Endothelial cell of umbilical vein (primary cell): ENCODE measurements at regions not wholly inside any gene's neighbourhood (a gene's known extent, or its start where the extent isn't known, plus 50 kb on each side); places are given as distances from the start of the nearest gene placed in this dataset.

Experiments used
- CTCF ChIP-seq, 2 donors: IDR thresholded peaks; 1 replicate in 1 of 2; 2 replicates in 1 of 2; pipeline ENCODE4 v1.5.1; 2011; ENCODE audit warnings: low read length in 2 of 2, mild to moderate bottlenecking in 2 of 2, moderate library complexity in 2 of 2, control low read depth in 1 of 2, inconsistent platforms in 1 of 2, low read depth in 1 of 2; ENCODE audit not compliant: insufficient read depth in 1 of 2; ENCODE audit errors: extremely low read depth in 1 of 2
- EZH2 ChIP-seq: IDR thresholded peaks from 2 replicates; pipeline ENCODE4 v1.6.1; 2012; ENCODE audit warnings: borderline replicate concordance, low read depth, mild to moderate bottlenecking, moderate library complexity, low read length, inconsistent platforms; ENCODE audit not compliant: severe bottlenecking
- POLR2A ChIP-seq: IDR thresholded peaks from 2 replicates; pipeline ENCODE4 v1.6.1; 2012; ENCODE audit warnings: low read depth, mild to moderate bottlenecking, control low read depth, low read length
- POLR2AphosphoS5 ChIP-seq: IDR thresholded peaks from 2 replicates; pipeline ENCODE4 v1.6.1; 2012; ENCODE audit warnings: low read depth, mild to moderate bottlenecking, control low read depth, low read length, moderate library complexity; ENCODE audit not compliant: insufficient read depth

GRCh38 chr11:111155021-111155420 is 90.5 kb upstream of the POU2AF2 start:
- TF ChIP-seq CTCF (IDR thresholded peaks at IDR 0.05; ENCODE audit: extremely low read depth in 1 of 2, insufficient read depth in 1 of 2, low read depth in 1 of 2, low read length in 2 of 2) (no peak), EZH2 (no peak), POLR2A (no peak), POLR2AphosphoS5 (no peak)
